ENCODE measurements at regions not wholly inside any gene's neighbourhood (a gene's known extent, or its start where the extent isn't known, plus 50 kb on each side); places are given as distances from the start of the nearest gene placed in this dataset.

DNA sequence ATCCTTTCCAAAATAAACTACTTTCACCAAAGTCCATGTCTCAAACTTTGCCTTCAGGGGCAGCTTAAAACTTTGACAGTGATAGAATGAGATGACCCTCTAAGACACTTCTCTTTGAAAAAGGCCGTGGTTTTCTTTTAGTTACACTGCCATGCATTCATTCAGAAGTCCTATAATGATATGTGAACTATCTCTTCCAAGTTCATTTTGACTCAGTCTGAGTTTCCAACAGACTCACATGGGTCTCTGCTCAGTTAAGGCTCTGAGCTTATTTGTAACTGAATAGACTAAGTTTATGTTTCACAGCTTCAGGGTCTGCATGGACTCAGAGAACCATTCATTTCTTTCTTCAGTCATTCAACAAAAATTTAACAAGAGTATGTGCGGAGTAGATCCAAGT is 208.9 kb upstream of the PRSS1 start:
- TF ChIP-seq, protein P1, sequence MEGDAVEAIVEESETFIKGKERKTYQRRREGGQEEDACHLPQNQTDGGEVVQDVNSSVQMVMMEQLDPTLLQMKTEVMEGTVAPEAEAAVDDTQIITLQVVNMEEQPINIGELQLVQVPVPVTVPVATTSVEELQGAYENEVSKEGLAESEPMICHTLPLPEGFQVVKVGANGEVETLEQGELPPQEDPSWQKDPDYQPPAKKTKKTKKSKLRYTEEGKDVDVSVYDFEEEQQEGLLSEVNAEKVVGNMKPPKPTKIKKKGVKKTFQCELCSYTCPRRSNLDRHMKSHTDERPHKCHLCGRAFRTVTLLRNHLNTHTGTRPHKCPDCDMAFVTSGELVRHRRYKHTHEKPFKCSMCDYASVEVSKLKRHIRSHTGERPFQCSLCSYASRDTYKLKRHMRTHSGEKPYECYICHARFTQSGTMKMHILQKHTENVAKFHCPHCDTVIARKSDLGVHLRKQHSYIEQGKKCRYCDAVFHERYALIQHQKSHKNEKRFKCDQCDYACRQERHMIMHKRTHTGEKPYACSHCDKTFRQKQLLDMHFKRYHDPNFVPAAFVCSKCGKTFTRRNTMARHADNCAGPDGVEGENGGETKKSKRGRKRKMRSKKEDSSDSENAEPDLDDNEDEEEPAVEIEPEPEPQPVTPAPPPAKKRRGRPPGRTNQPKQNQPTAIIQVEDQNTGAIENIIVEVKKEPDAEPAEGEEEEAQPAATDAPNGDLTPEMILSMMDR (IDR thresholded peaks at IDR 0.05 in 8 of 11, conservative IDR thresholded peaks at IDR 0.05 in 3 of 11): no peak
- TF ChIP-seq POLR2A (IDR thresholded peaks at IDR 0.05) (no peak), POLR2AphosphoS5 (IDR thresholded peaks at IDR 0.05) (no peak)

Measured in spleen (tissue), 7 donors.